PC-9 (cell line): ENCODE measurements at regions not wholly inside any gene's neighbourhood (a gene's known extent, or its start where the extent isn't known, plus 50 kb on each side); places are given as distances from the start of the nearest gene placed in this dataset.

Experiments used
- BruUV-seq: library from RNA; stranded (reverse); fragments of 400-500 nt; replicated peaks from 2 replicates; lab custom pipeline; 2021; lab: Mats Ljungman, UMichigan
- CTCF ChIA-PET: fragments of 300-600 bp; sonication (Branson Sonifier 250); formaldehyde crosslinking; loops from one replicate; lab custom pipeline; 2022; ENCODE audit warnings: antibody characterized with exemption; lab: Charles Lee
- POLR2A ChIA-PET: fragments of 300-600 bp; sonication (Branson Sonifier 250); formaldehyde crosslinking; loops from one replicate; lab custom pipeline; 2022; ENCODE audit warnings: antibody characterized with exemption; ENCODE audit not compliant: unreplicated experiment; lab: Charles Lee
- DNase-seq, 2 experiments: peaks; one replicate each; pipeline versions ENCODE4 v3.0.0 to v3.0.0-alpha.2; 2015 to 2022; ENCODE audit warnings: mixed read lengths in 1 of 2
- H2AFZ ChIP-seq: fragments of 200-600 bp; sonication (generic); 2 replicates; pipeline ENCODE4 v1.8.1; 2017; ENCODE audit warnings: antibody characterized with exemption
- H3F3A ChIP-seq: fragments of 200-600 bp; sonication (generic); 2 replicates; pipeline ENCODE4 v1.8.1; 2017; ENCODE audit warnings: antibody characterized with exemption, mild to moderate bottlenecking, low read depth; ENCODE audit not compliant: insufficient read depth
- H3K27ac ChIP-seq: fragments of 200-600 bp; sonication (generic); 2 replicates; pipeline ENCODE4 v1.6.1; 2016; ENCODE audit warnings: mixed run types
- H3K27me3 ChIP-seq: fragments of 200-600 bp; sonication (generic); 2 replicates; pipeline ENCODE4 v1.6.1; 2016; ENCODE audit warnings: low read depth, mixed run types; ENCODE audit not compliant: insufficient read depth
- H3K36me3 ChIP-seq: fragments of 200-600 bp; sonication (generic); 2 replicates; pipeline ENCODE4 v1.6.1; 2016; ENCODE audit warnings: low read depth, mixed run types
- H3K4me1 ChIP-seq: fragments of 200-600 bp; sonication (generic); replicated peaks from 2 replicates; pipeline ENCODE4 v1.6.1; 2016; ENCODE audit warnings: mixed run types; ENCODE audit not compliant: insufficient read depth
- H3K4me2 ChIP-seq: fragments of 200-600 bp; sonication (generic); 2 replicates; pipeline ENCODE4 v1.6.1; 2017; ENCODE audit warnings: mixed run types
- H3K4me3 ChIP-seq: fragments of 200-600 bp; sonication (generic); 2 replicates; pipeline ENCODE4 v1.6.1; 2016; ENCODE audit warnings: mixed run types
- H3K79me2 ChIP-seq: fragments of 200-600 bp; sonication (generic); 2 replicates; pipeline ENCODE4 v1.6.1; 2017; ENCODE audit warnings: low read depth, mixed run types
- H3K9me2 ChIP-seq: fragments of 200-600 bp; sonication (generic); 2 replicates; pipeline ENCODE4 v1.8.1; 2017; ENCODE audit warnings: mild to moderate bottlenecking; ENCODE audit not compliant: insufficient read depth
- H3K9me3 ChIP-seq: fragments of 200-600 bp; sonication (generic); 2 replicates; pipeline ENCODE4 v1.8.1; 2016; ENCODE audit warnings: low read depth; ENCODE audit not compliant: insufficient read depth
- H4K20me1 ChIP-seq: fragments of 200-600 bp; sonication (generic); 2 replicates; pipeline ENCODE4 v1.8.1; 2017; ENCODE audit not compliant: insufficient read depth
- EZH2 ChIP-seq: fragments of 200-600 bp; sonication (generic); IDR thresholded peaks from 2 replicates; pipeline ENCODE4 v1.8.0; 2017; ENCODE audit warnings: antibody characterized with exemption, low read depth
- intact Hi-C: fragments of 100-400 bp; cut with micrococcal nuclease; formaldehyde crosslinking; loops from one replicate; pipeline ENCODE4 v1.10.0; 2022; ENCODE audit not compliant: unreplicated experiment
- TF ChIP-seq, protein P1 (sequence below): fragments of 200-600 bp; sonication (generic); conservative IDR thresholded peaks from 2 replicates; pipeline ENCODE4 v1.6.1; 2017; ENCODE audit warnings: mixed run types, antibody characterized with exemption, mild to moderate bottlenecking, moderate library complexity

DNA sequence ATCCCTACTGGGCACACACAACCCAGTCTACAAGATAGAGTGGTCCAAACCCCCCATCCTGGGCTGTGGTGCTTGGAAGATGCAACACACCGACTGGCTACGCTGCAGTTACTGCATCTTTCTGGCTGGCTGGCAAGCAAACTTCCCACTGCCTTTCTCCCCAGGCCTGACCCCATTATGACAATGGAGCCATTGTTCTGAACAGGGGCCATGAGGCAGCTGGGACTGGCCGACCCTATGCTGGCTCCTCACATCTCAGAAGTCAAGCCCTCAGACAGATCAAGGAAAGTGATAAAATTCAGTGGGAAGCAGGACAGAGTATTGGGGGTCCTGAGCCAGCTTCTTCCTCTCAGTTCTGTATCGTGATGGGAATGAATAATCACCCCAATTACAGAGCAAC is 364.1 kb upstream of the ASIC2 start:
- no peak overlapping the region for H3K4me3 ChIP-seq
- no peak overlapping the region for H3K27ac ChIP-seq
- no peaks in the 10 kb centered on the region for H3K36me3 ChIP-seq
- ChIA-PET CTCF (interaction anchor here (0.7 kb wide), 1 partner anchor 17 kb away, joined by 6 read pairs; no protein-coding TSS in a partner anchor), POLR2A (no interaction called here)
- no TSS peak for BruUV-seq
- no peaks in the 10 kb centered on the region for H3F3A ChIP-seq
- H3K4me2 ChIP-seq = no peak overlapping the region
- no peaks in the 10 kb centered on the region for H3K9me3 ChIP-seq
- no peaks in the 10 kb centered on the region for H4K20me1 ChIP-seq
- DNase-seq = no peak
- peaks cover 17% of the 10 kb centered on the region for H3K27me3 ChIP-seq
- TF ChIP-seq, protein P1, sequence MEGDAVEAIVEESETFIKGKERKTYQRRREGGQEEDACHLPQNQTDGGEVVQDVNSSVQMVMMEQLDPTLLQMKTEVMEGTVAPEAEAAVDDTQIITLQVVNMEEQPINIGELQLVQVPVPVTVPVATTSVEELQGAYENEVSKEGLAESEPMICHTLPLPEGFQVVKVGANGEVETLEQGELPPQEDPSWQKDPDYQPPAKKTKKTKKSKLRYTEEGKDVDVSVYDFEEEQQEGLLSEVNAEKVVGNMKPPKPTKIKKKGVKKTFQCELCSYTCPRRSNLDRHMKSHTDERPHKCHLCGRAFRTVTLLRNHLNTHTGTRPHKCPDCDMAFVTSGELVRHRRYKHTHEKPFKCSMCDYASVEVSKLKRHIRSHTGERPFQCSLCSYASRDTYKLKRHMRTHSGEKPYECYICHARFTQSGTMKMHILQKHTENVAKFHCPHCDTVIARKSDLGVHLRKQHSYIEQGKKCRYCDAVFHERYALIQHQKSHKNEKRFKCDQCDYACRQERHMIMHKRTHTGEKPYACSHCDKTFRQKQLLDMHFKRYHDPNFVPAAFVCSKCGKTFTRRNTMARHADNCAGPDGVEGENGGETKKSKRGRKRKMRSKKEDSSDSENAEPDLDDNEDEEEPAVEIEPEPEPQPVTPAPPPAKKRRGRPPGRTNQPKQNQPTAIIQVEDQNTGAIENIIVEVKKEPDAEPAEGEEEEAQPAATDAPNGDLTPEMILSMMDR = no peak
- TF ChIP-seq EZH2 = no peak
- H3K79me2 ChIP-seq = no peaks in the 10 kb centered on the region
- no peaks in the 10 kb centered on the region for H3K9me2 ChIP-seq
- H2AFZ ChIP-seq = no peak overlapping the region
- no peaks in the 10 kb centered on the region for H3K4me1 ChIP-seq
- intact Hi-C loops = no loop called here

DNA sequence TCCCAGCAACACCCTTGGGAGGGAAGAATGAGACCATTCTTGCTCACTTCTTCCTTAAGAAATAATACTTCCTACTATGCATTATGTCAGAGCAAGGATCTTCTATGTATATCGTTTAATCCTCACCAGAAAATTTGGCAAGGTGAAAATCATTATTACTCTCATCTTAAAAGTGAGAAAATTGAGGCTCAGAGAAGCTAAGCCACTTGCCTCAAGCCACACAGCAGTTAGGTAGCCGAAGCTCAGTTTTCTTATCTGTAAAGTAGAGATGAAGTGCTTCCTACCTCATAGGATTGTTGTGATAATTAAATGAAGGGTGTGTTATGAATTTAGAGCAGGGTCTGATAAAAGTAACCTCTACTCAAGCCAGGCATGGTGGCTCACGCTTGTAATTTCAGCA is 368.9 kb upstream of the ASIC2 start:
- no peaks in the 10 kb centered on the region for H3K36me3 ChIP-seq
- CTCF ChIA-PET = no interaction called here
- no peaks in the 10 kb centered on the region for H3F3A ChIP-seq
- H3K79me2 ChIP-seq = no peaks in the 10 kb centered on the region
- H2AFZ ChIP-seq = no peak overlapping the region
- H4K20me1 ChIP-seq = no peaks in the 10 kb centered on the region
- peaks cover 25% of the 10 kb centered on the region for H3K27me3 ChIP-seq
- no peaks in the 10 kb centered on the region for H3K4me1 ChIP-seq
- H3K4me3 ChIP-seq = no peak overlapping the region
- no peak overlapping the region for H3K27ac ChIP-seq
- TF ChIP-seq EZH2 = no peak
- TF ChIP-seq, protein P1 = no peak
- POLR2A ChIA-PET = no interaction called here
- H3K9me2 ChIP-seq = no peaks in the 10 kb centered on the region
- no peak overlapping the region for H3K4me2 ChIP-seq
- intact Hi-C loops = no loop called here
- no TSS peak for BruUV-seq
- H3K9me3 ChIP-seq = no peaks in the 10 kb centered on the region
- DNase-seq = no peak

DNA sequence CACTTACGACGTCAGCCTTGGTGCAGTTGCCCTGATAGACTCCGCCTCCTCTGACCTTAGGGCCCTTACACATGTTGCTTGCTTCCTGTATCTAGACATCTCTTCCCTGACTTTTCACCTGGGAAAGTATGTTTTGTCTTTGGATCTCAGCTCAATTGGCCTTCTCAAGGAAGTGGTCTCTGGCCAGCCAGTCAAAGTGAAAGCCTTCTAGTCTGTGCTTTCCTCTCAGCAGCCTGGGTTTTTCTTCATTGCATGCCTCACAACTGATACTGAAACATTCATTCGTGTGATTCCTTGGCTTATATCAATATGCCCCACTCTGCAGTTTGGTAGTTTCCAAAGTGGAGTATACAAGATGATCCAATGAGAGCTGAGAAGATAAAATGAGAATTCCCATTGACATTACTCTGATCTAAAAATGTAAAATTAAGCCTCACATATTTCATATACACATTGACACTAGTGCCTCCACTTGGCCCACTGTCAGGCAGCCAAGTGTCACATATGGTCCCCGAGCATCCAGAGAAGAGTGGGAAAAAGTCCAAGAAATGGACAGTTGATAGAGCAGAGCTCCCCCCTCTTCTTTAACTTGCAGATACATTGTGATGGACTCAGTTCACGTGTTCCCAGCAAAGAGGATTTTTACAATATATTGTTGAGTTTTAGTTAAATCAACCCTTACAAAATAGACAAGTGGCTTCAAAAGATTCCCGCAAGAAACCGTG is 371.2 kb upstream of the ASIC2 start:
- no peaks in the 10 kb centered on the region; the same call in 1 of the 2 replicates for H3K9me3 ChIP-seq
- H2AFZ ChIP-seq = no peak overlapping the region
- no peak overlapping the region for H3K4me3 ChIP-seq
- intact Hi-C loops = no loop called here
- ChIA-PET CTCF (no interaction called here), POLR2A (no interaction called here)
- H3K4me1 ChIP-seq = no peaks in the 10 kb centered on the region
- H3F3A ChIP-seq = no peaks in the 10 kb centered on the region
- peaks cover 25% of the 10 kb centered on the region for H3K27me3 ChIP-seq
- no TSS peak for BruUV-seq
- H3K27ac ChIP-seq = no peak overlapping the region
- no peaks in the 10 kb centered on the region for H3K9me2 ChIP-seq
- H3K36me3 ChIP-seq = no peaks in the 10 kb centered on the region
- no peaks in the 10 kb centered on the region for H3K79me2 ChIP-seq
- H4K20me1 ChIP-seq = no peaks in the 10 kb centered on the region
- TF ChIP-seq, protein P1 = no peak
- no peak for TF ChIP-seq EZH2
- no peak overlapping the region for H3K4me2 ChIP-seq
- no peak for DNase-seq
